Breast epithelium (tissue), 3 donors: ENCODE measurements at regions not wholly inside any gene's neighbourhood (a gene's known extent, or its start where the extent isn't known, plus 50 kb on each side); places are given as distances from the start of the nearest gene placed in this dataset.
A peak's percentile ranks its signal among the peaks of the same experiment; 100 is the strongest.

Source experiments
- CTCF ChIP-seq, 3 donors: fragments of 450-650 bp; IDR thresholded peaks; one replicate each; pipeline ENCODE4 v1.5.1; 2016 to 2017; ENCODE audit warnings: antibody characterized with exemption in 3 of 3, mild to moderate bottlenecking in 3 of 3, moderate library complexity in 3 of 3
- POLR2A ChIP-seq: fragments of 450-650 bp; IDR thresholded peaks from one replicate; pipeline ENCODE4 v1.6.1; 2016; ENCODE audit warnings: antibody characterized with exemption, mild to moderate bottlenecking, moderate library complexity
- POLR2AphosphoS5 ChIP-seq, 3 donors: sonication (generic); formaldehyde crosslinking; IDR thresholded peaks; one replicate each; pipeline ENCODE4 v1.6.1; 2017; ENCODE audit warnings: antibody characterized with exemption in 3 of 3

DNA sequence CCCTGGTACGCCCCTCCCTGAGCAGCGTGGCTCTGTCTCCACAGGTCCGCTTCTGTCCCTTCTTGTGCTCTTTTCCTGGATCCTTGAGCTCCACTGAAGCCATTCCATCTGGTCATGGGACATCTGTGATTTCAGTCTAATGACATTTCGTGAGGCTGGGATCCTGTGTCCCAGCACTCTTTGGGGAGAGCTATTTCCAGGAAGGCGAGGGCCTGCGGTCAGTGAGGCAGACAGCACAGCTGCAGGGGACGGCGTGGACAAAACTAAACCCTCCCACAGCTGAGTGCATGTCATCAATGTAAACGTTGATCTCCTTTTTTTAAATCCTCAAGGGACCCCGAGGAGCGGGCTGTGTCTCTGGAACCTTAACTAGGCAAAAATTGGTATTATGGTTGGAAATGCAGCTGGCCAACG, 127.7 kb downstream of the DACT1 start:
- TF ChIP-seq CTCF (IDR thresholded peaks at IDR 0.05) (no peak), POLR2A (no peak), POLR2AphosphoS5 (IDR thresholded peaks at IDR 0.05) (peak in 1 of 3 donors; percentile 30)
